WTC11 (cell line): ENCODE measurements at regions not wholly inside any gene's neighbourhood (a gene's known extent, or its start where the extent isn't known, plus 50 kb on each side); places are given as distances from the start of the nearest gene placed in this dataset.
"Not testable (repeated sequence)": the region's sequence is repeated elsewhere in the genome, so short reads cannot be mapped to it uniquely, and the experiment has no call there.

Source experiments
- ATAC-seq: fragments of 200-7000 bp; cut with Tn5 transposase; 2 replicates; pipeline ENCODE4 v1.10.0; 2021; ENCODE audit warnings: mild to moderate bottlenecking, moderate library complexity
- CTCF ChIA-PET: fragments of 300-600 bp; sonication (Branson Sonifier 250); formaldehyde crosslinking; loops from one replicate; lab custom pipeline; 2021; ENCODE audit warnings: antibody characterized with exemption; lab: Charles Lee
- POLR2A ChIA-PET: fragments of 350-600 bp; sonication (Branson Sonifier 250); formaldehyde crosslinking; loops from one replicate; lab custom pipeline; 2021; ENCODE audit warnings: antibody characterized with exemption; lab: Charles Lee
- DNase-seq: peaks from one replicate; pipeline ENCODE4 v3.0.0; 2021; ENCODE audit warnings: low spot score
- H3K27ac Mint-ChIP-seq: 2 replicates; pipeline ENCODE4 v1.8.0; 2021; ENCODE audit warnings: mixed read lengths
- H3K27me3 Mint-ChIP-seq: 2 replicates; pipeline ENCODE4 v1.8.0; 2021; ENCODE audit warnings: low read depth, mild to moderate bottlenecking, moderate library complexity, mixed read lengths
- H3K36me3 Mint-ChIP-seq: 2 replicates; pipeline ENCODE4 v1.8.0; 2021; ENCODE audit warnings: mixed read lengths
- H3K4me1 Mint-ChIP-seq: 2 replicates; pipeline ENCODE4 v1.8.0; 2022; ENCODE audit warnings: mixed read lengths
- H3K4me3 Mint-ChIP-seq: 2 replicates; pipeline ENCODE4 v1.8.0; 2021; ENCODE audit warnings: mild to moderate bottlenecking, moderate library complexity, mixed read lengths
- H3K9me3 Mint-ChIP-seq: 2 replicates; pipeline ENCODE4 v1.8.0; 2021; ENCODE audit warnings: mixed read lengths
- ARID4B ChIP-seq: sonication (generic); formaldehyde crosslinking; IDR thresholded peaks from 2 replicates; pipeline ENCODE4 v1.8.0; 2023; ENCODE audit warnings: missing genetic modification reagents, mild to moderate bottlenecking, borderline replicate concordance
- JAZF1 ChIP-seq: fragments of 250-450 bp; sonication (Bioruptor Pico); IDR thresholded peaks from 2 replicates; pipeline ENCODE4 v1.9.0; 2021; ENCODE audit warnings: moderate library complexity, mild to moderate bottlenecking, inconsistent platforms
- MXD4 ChIP-seq: fragments of 250-450 bp; sonication (Bioruptor Pico); IDR thresholded peaks from 2 replicates; pipeline ENCODE4 v1.8.0; 2021; ENCODE audit warnings: mild to moderate bottlenecking, moderate library complexity, borderline replicate concordance
- MYBL2 ChIP-seq: sonication (generic); formaldehyde crosslinking; IDR thresholded peaks from 2 replicates; pipeline ENCODE4 v1.8.1; 2023; ENCODE audit warnings: mild to moderate bottlenecking, moderate library complexity, missing genetic modification reagents
- NR1H2 ChIP-seq: sonication (generic); formaldehyde crosslinking; IDR thresholded peaks from 2 replicates; pipeline ENCODE4 v1.9.0; 2021; ENCODE audit warnings: mild to moderate bottlenecking, moderate library complexity, missing genetic modification reagents
- RORB ChIP-seq: fragments of 250-450 bp; sonication (Bioruptor Pico); IDR thresholded peaks from 2 replicates; pipeline ENCODE4 v1.9.0; 2021; ENCODE audit warnings: mild to moderate bottlenecking
- SMAD4 ChIP-seq: sonication (generic); formaldehyde crosslinking; IDR thresholded peaks from 2 replicates; pipeline ENCODE4 v1.8.0; 2022; ENCODE audit warnings: mild to moderate bottlenecking, missing genetic modification reagents
- ZNF121 ChIP-seq: sonication (generic); formaldehyde crosslinking; IDR thresholded peaks from 2 replicates; pipeline ENCODE4 v1.8.0; 2023; ENCODE audit warnings: missing genetic modification reagents
- ZNF532 ChIP-seq: fragments of 250-450 bp; sonication (Bioruptor Pico); IDR thresholded peaks from 2 replicates; pipeline ENCODE4 v1.9.0; 2021; ENCODE audit warnings: mild to moderate bottlenecking, borderline replicate concordance
- TF ChIP-seq, protein P1 (sequence below): fragments of 250-450 bp; sonication (Bioruptor Pico); IDR thresholded peaks from 2 replicates; pipeline ENCODE4 v1.9.0; 2021; ENCODE audit warnings: moderate library complexity, mild to moderate bottlenecking, inconsistent platforms, borderline replicate concordance
- TF ChIP-seq, protein P2 (sequence below): fragments of 250-450 bp; sonication (Bioruptor Pico); IDR thresholded peaks from 2 replicates; pipeline ENCODE4 v2.1.2; 2022; ENCODE audit warnings: mild to moderate bottlenecking, moderate library complexity
- TF ChIP-seq, protein P3 (sequence below): sonication (generic); formaldehyde crosslinking; IDR thresholded peaks from 2 replicates; pipeline ENCODE4 v1.8.1; 2023; ENCODE audit warnings: mild to moderate bottlenecking, moderate library complexity, missing genetic modification reagents

- TF ChIP-seq NR1H2 (CRISPR knock-in tag) (no peak), SMAD4 (CRISPR knock-in tag) (no peak), MYBL2 (CRISPR knock-in tag) (no peak), RORB (no peak), ZNF121 (CRISPR knock-in tag) (no peak)
- TF ChIP-seq, protein P1, sequence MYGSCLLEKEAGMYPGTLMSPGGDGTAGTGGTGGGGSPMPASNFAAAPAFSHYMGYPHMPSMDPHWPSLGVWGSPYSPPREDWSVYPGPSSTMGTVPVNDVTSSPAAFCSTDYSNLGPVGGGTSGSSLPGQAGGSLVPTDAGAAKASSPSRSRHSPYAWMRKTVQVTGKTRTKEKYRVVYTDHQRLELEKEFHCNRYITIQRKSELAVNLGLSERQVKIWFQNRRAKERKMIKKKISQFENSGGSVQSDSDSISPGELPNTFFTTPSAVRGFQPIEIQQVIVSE (CRISPR knock-in tag) = no peak
- TF ChIP-seq, all 79 proteins: peak for 0
These were observed 107.8 kb upstream of the XPO1 start (continued) for GRCh38 chr2:61645911-61646310.

- Mint-ChIP-seq H3K9me3 (peaks cover 14% of the 10 kb centered on the region), H3K4me1 (peaks cover 13% of the 10 kb centered on the region)
- CTCF ChIA-PET, DNase-seq, ATAC-seq, H3K27me3 Mint-ChIP-seq, H3K4me3 Mint-ChIP-seq, H3K36me3 Mint-ChIP-seq, H3K27ac Mint-ChIP-seq, POLR2A ChIA-PET: not testable (repeated sequence)
These were observed 105.0 kb upstream of the XPO1 start for GRCh38 chr2:61643153-61643552.

- no peaks in the 10 kb centered on the region for H3K27me3 Mint-ChIP-seq
- H3K4me1 Mint-ChIP-seq = peaks cover 29% of the 10 kb centered on the region
- ChIA-PET CTCF (no interaction called here), POLR2A (interaction anchor here (1.1 kb wide), 1 partner anchor 102 kb away, joined by 3 read pairs; the partner anchor contains the start of gene XPO1)
- peak; percentile 14 for DNase-seq
- peak overlapping the region; percentile 37 for H3K27ac Mint-ChIP-seq
- H3K36me3 Mint-ChIP-seq = no peaks in the 10 kb centered on the region
- TF ChIP-seq JAZF1 (CRISPR knock-in tag) = no peak
- TF ChIP-seq MXD4 = no peak
- TF ChIP-seq, protein P2, sequence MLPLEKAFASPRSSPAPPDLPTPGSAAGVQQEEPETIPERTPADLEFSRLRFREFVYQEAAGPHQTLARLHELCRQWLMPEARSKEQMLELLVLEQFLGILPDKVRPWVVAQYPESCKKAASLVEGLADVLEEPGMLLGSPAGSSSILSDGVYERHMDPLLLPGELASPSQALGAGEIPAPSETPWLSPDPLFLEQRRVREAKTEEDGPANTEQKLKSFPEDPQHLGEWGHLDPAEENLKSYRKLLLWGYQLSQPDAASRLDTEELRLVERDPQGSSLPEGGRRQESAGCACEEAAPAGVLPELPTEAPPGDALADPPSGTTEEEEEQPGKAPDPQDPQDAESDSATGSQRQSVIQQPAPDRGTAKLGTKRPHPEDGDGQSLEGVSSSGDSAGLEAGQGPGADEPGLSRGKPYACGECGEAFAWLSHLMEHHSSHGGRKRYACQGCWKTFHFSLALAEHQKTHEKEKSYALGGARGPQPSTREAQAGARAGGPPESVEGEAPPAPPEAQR (CRISPR knock-in tag) = peak; percentile 87
- TF ChIP-seq, protein P3, sequence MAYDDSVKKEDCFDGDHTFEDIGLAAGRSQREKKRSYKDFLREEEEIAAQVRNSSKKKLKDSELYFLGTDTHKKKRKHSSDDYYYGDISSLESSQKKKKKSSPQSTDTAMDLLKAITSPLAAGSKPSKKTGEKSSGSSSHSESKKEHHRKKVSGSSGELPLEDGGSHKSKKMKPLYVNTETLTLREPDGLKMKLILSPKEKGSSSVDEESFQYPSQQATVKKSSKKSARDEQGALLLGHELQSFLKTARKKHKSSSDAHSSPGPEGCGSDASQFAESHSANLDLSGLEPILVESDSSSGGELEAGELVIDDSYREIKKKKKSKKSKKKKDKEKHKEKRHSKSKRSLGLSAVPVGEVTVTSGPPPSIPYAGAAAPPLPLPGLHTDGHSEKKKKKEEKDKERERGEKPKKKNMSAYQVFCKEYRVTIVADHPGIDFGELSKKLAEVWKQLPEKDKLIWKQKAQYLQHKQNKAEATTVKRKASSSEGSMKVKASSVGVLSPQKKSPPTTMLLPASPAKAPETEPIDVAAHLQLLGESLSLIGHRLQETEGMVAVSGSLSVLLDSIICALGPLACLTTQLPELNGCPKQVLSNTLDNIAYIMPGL = no peak
- TF ChIP-seq ZNF532 (CRISPR knock-in tag) = 0 out of 2 replicates have a peak, but pooled peaks have one; percentile 54
- no peak for TF ChIP-seq ARID4B (CRISPR knock-in tag)
- ATAC-seq = peak; percentile 79
- H3K9me3 Mint-ChIP-seq = no peaks in the 10 kb centered on the region
- H3K4me3 Mint-ChIP-seq = no peak overlapping the region
These were observed 102.2 kb upstream of the XPO1 start for GRCh38 chr2:61640406-61640805.
